Spleen (tissue), 11 donors: ENCODE measurements at regions not wholly inside any gene's neighbourhood (a gene's known extent, or its start where the extent isn't known, plus 50 kb on each side); places are given as distances from the start of the nearest gene placed in this dataset.
"Not testable (repeated sequence)": the region's sequence is repeated elsewhere in the genome, so short reads cannot be mapped to it uniquely, and the experiment has no call there.

Experiments
- DNase-seq: peaks from one replicate; pipeline ENCODE4 v3.0.0-alpha.2; 2020
- H3K27ac ChIP-seq, 8 donors: fragments of 200-600 bp; sonication (generic) in 7 of 8; 1 replicate in 4 of 8; 2 replicates in 4 of 8; pipeline versions ENCODE4 v1.5.0 to v1.8.0; 2016 to 2021; ENCODE audit warnings: inconsistent platforms in 4 of 8, mild to moderate bottlenecking in 4 of 8, moderate library complexity in 1 of 8
- H3K27me3 ChIP-seq, 7 donors: fragments of 200-600 bp; sonication (generic) in 6 of 7; replicated peaks in 1 of 7; 1 replicate in 4 of 7; 2 replicates in 3 of 7; pipeline versions ENCODE4 v1.5.0 to v1.8.0; 2016 to 2021; ENCODE audit warnings: inconsistent platforms in 3 of 7, mild to moderate bottlenecking in 1 of 7
- H3K36me3 ChIP-seq, 6 donors: fragments of 200-600 bp; sonication (generic) in 5 of 6; 1 replicate in 4 of 6; 2 replicates in 2 of 6; pipeline versions ENCODE4 v1.5.0 to v1.8.0; 2016 to 2021; ENCODE audit warnings: inconsistent platforms in 2 of 6
- H3K4me1 ChIP-seq, 6 donors: fragments of 200-600 bp; sonication (generic) in 5 of 6; 1 replicate in 3 of 6; 2 replicates in 3 of 6; pipeline versions ENCODE4 v1.5.0 to v1.8.0; 2016 to 2021; ENCODE audit warnings: inconsistent platforms in 3 of 6
- H3K4me3 ChIP-seq, 8 donors: fragments of 200-600 bp; sonication (generic) in 7 of 8; 1 replicate in 4 of 8; 2 replicates in 4 of 8; pipeline versions ENCODE4 v1.5.0 to v1.8.0; 2016 to 2021; ENCODE audit warnings: inconsistent platforms in 4 of 8, mild to moderate bottlenecking in 4 of 8, moderate library complexity in 2 of 8
- H3K9me3 ChIP-seq, 8 donors: fragments of 200-600 bp; sonication (generic) in 7 of 8; 1 replicate in 4 of 8; 2 replicates in 4 of 8; pipeline versions ENCODE4 v1.5.0 to v1.8.0; 2016 to 2021; ENCODE audit warnings: inconsistent platforms in 4 of 8
- CTCF ChIP-seq, 11 experiments: fragments of 200-600 bp in 7 of 11; fragments of 450-650 bp in 4 of 11; sonication (generic) in 4 of 11; IDR thresholded peaks in 8 of 11; conservative IDR thresholded peaks in 3 of 11; 1 replicate in 7 of 11; 2 replicates in 4 of 11; pipeline versions ENCODE4 v1.4.0 to v1.8.0; 2016 to 2021; ENCODE audit warnings: antibody characterized with exemption in 11 of 11, inconsistent platforms in 4 of 11, mild to moderate bottlenecking in 1 of 11
- POLR2A ChIP-seq, 3 donors: fragments of 450-650 bp; IDR thresholded peaks; one replicate each; pipeline ENCODE4 v1.5.1; 2017; ENCODE audit warnings: antibody characterized with exemption in 3 of 3, mild to moderate bottlenecking in 1 of 3
- POLR2AphosphoS5 ChIP-seq, 3 donors: sonication (generic); formaldehyde crosslinking; IDR thresholded peaks; one replicate each; pipeline ENCODE4 v1.5.1; 2017; ENCODE audit warnings: antibody characterized with exemption in 3 of 3
- WGBS, 5 donors: extraction: QIAGEN DNeasy Blood & Tissue Kit in 3 of 5; methylation state at CpG; one replicate each; pipeline versions ENCODE4 v1.1.5 to v1.1.7; 2013 to 2018; 5-methylcytosine and 5-hydroxymethylcytosine counted together
- intact Hi-C: fragments of 100-400 bp; cut with DNase I; formaldehyde crosslinking; loops from one replicate; pipeline ENCODE4 v1.15.0; 2023; ENCODE audit warnings: low total_unique reads
- donor health status: healthy with polysubstance abuse.
- donor health status: DM: no; HTN: no; CAD: no; lungs with moderate emphysema.
- donor health status: DM: no; HTN: no; CAD: no.
- donor health status: Bipolar disorder and iron deficiency.
- donor health status: healthy.
- donor health status: DM: no; HTN: no; CAD: no.
- donor health status: DM: yes; HTN: yes; CAD: no.

GRCh38 chr12:33763331-33763730 lies 259.0 kb upstream of the ALG10 start:
- no peaks in the 10 kb centered on the region for H3K4me1 ChIP-seq
- no peaks in the 10 kb centered on the region for H3K27me3 ChIP-seq
- no peaks in the 10 kb centered on the region for H3K9me3 ChIP-seq
- no peak overlapping the region for H3K27ac ChIP-seq
- 43 to 64% (median 53%) methylated on average over 4 of the region's 4 CpGs for WGBS, 5 donors
- H3K36me3 ChIP-seq: no peaks in the 10 kb centered on the region
- DNase-seq: no peak
- intact Hi-C loops: no loop called here
- no peak for TF ChIP-seq POLR2A (IDR thresholded peaks at IDR 0.05)
- no peak for TF ChIP-seq POLR2AphosphoS5 (IDR thresholded peaks at IDR 0.05)
- TF ChIP-seq CTCF (IDR thresholded peaks at IDR 0.05 in 8 of 11, conservative IDR thresholded peaks at IDR 0.05 in 3 of 11): no peak
- H3K4me3 ChIP-seq: no peak overlapping the region

- Histone ChIP-seq H3K4me3 (no peak overlapping the region), H3K27ac (no peak overlapping the region), H3K9me3 (peaks cover 0 to 12% (median 4%) of the 10 kb centered on the region in 8 donors), H3K4me1 (no peaks in the 10 kb centered on the region), H3K27me3 (no peaks in the 10 kb centered on the region), H3K36me3 (no peaks in the 10 kb centered on the region)
- intact Hi-C loops: no loop called here
- TF ChIP-seq POLR2A (IDR thresholded peaks at IDR 0.05): no peak
- 54 to 89% (median 85%) methylated on average over 2 of the region's 2 CpGs for WGBS, 5 donors
- DNase-seq: no peak
Measured at GRCh38 chr12:33770652-33771051, 251.6 kb upstream of the ALG10 start.

GRCh38 chr12:33771889-33772288 lies 250.4 kb upstream of the ALG10 start:
- Histone ChIP-seq H3K4me3 (no peak overlapping the region), H3K4me1 (no peaks in the 10 kb centered on the region), H3K9me3 (peaks cover 0 to 12% (median 4%) of the 10 kb centered on the region in 8 donors), H3K27ac (no peak overlapping the region), H3K27me3 (no peaks in the 10 kb centered on the region), H3K36me3 (no peaks in the 10 kb centered on the region)
- intact Hi-C loops: no loop called here
- TF ChIP-seq POLR2A (IDR thresholded peaks at IDR 0.05) (no peak), POLR2AphosphoS5 (IDR thresholded peaks at IDR 0.05) (no peak)
- no peak for DNase-seq
- 39 to 62% (median 51%) methylated on average over 1 of the region's 1 CpG for WGBS, 5 donors

- intact Hi-C loops, H3K36me3 ChIP-seq, H3K4me1 ChIP-seq, DNase-seq, H3K27me3 ChIP-seq, H3K4me3 ChIP-seq, H3K27ac ChIP-seq: not testable (repeated sequence)
- 73 to 89% (median 81%) methylated on average over 6 to 7 of the region's 7 CpGs for WGBS, 5 donors
- peaks cover 0 to 12% (median 4%) of the 10 kb centered on the region in 8 donors for H3K9me3 ChIP-seq
Measured at GRCh38 chr12:33773091-33773490, 249.2 kb upstream of the ALG10 start.

GRCh38 chr12:33786532-33786931 lies 235.8 kb upstream of the ALG10 start:
- Histone ChIP-seq H3K27me3 (no peaks in the 10 kb centered on the region), H3K4me3 (no peak overlapping the region), H3K36me3 (no peaks in the 10 kb centered on the region), H3K4me1 (no peaks in the 10 kb centered on the region), H3K27ac (no peak overlapping the region), H3K9me3 (peaks cover 0 to 26% (median 3%) of the 10 kb centered on the region in 8 donors)
- intact Hi-C loops: no loop called here
- no peak for TF ChIP-seq POLR2A (IDR thresholded peaks at IDR 0.05)
- no peak for TF ChIP-seq CTCF (IDR thresholded peaks at IDR 0.05 in 8 of 11, conservative IDR thresholded peaks at IDR 0.05 in 3 of 11)
- TF ChIP-seq POLR2AphosphoS5 (IDR thresholded peaks at IDR 0.05): no peak
- DNase-seq: no peak

- Histone ChIP-seq H3K4me3 (no peak overlapping the region), H3K27ac (no peak overlapping the region), H3K27me3 (no peaks in the 10 kb centered on the region), H3K4me1 (no peaks in the 10 kb centered on the region), H3K9me3 (peaks cover 0 to 47% (median 9%) of the 10 kb centered on the region in 8 donors), H3K36me3 (no peaks in the 10 kb centered on the region)
- TF ChIP-seq POLR2A (IDR thresholded peaks at IDR 0.05) (no peak), CTCF (IDR thresholded peaks at IDR 0.05 in 8 of 11, conservative IDR thresholded peaks at IDR 0.05 in 3 of 11) (no peak), POLR2AphosphoS5 (IDR thresholded peaks at IDR 0.05) (no peak)
- intact Hi-C loops: no loop called here
- no peak for DNase-seq
Measured at GRCh38 chr12:33794954-33795353, 227.3 kb upstream of the ALG10 start.
